Nephron progenitor cell (in vitro differentiated cells): ENCODE measurements at regions not wholly inside any gene's neighbourhood (a gene's known extent, or its start where the extent isn't known, plus 50 kb on each side); places are given as distances from the start of the nearest gene placed in this dataset.

Experiments used
- DNase-seq: peaks from one replicate; pipeline ENCODE4 v3.0.0; 2021
- H3K27ac Mint-ChIP-seq: 2 replicates; pipeline ENCODE4 v1.8.0; 2021; ENCODE audit warnings: mild to moderate bottlenecking, moderate library complexity, mixed read lengths
- H3K27me3 Mint-ChIP-seq: 2 replicates; pipeline ENCODE4 v1.8.0; 2021; ENCODE audit warnings: mild to moderate bottlenecking, low read depth, mixed read lengths; ENCODE audit not compliant: poor library complexity
- H3K36me3 Mint-ChIP-seq: 2 replicates; pipeline ENCODE4 v1.8.0; 2021; ENCODE audit warnings: low read depth, mixed read lengths
- H3K4me1 Mint-ChIP-seq: 2 replicates; pipeline ENCODE4 v1.8.0; 2021; ENCODE audit warnings: mixed read lengths
- H3K4me3 Mint-ChIP-seq: 2 replicates; pipeline ENCODE4 v1.8.0; 2021; ENCODE audit warnings: mild to moderate bottlenecking, moderate library complexity, mixed read lengths
- H3K9me3 Mint-ChIP-seq: 2 replicates; pipeline ENCODE4 v1.8.0; 2021; ENCODE audit warnings: mild to moderate bottlenecking, moderate library complexity, mixed read lengths
- CTCF ChIP-seq: fragments of 200-600 bp; sonication (generic); IDR thresholded peaks from 2 replicates; pipeline ENCODE4 v1.5.0; 2021; ENCODE audit warnings: antibody characterized with exemption

GRCh38 chr5:13508559-13508958, 435.9 kb downstream of the DNAH5 start:
- no peak for DNase-seq
- Mint-ChIP-seq H3K9me3 (no peaks in the 10 kb centered on the region), H3K27me3 (no peaks in the 10 kb centered on the region), H3K36me3 (no peaks in the 10 kb centered on the region), H3K4me3 (no peak overlapping the region), H3K27ac (no peak overlapping the region), H3K4me1 (no peaks in the 10 kb centered on the region)
- TF ChIP-seq CTCF: no peak

- H3K36me3 Mint-ChIP-seq: no peaks in the 10 kb centered on the region
- no peaks in the 10 kb centered on the region for H3K9me3 Mint-ChIP-seq
- no peaks in the 10 kb centered on the region for H3K4me1 Mint-ChIP-seq
- H3K27me3 Mint-ChIP-seq: no peaks in the 10 kb centered on the region
- no peak for TF ChIP-seq CTCF
- DNase-seq: no peak
- H3K27ac Mint-ChIP-seq: no peak overlapping the region
- no peak overlapping the region for H3K4me3 Mint-ChIP-seq
These were observed 439.2 kb downstream of the DNAH5 start for GRCh38 chr5:13505326-13505725.

GRCh38 chr5:13503017-13503416, 441.5 kb downstream of the DNAH5 start:
- Mint-ChIP-seq H3K4me3 (no peak overlapping the region), H3K27me3 (no peaks in the 10 kb centered on the region), H3K9me3 (no peaks in the 10 kb centered on the region), H3K4me1 (no peaks in the 10 kb centered on the region), H3K27ac (no peak overlapping the region), H3K36me3 (no peaks in the 10 kb centered on the region)
- DNase-seq: no peak
- TF ChIP-seq CTCF: no peak

GRCh38 chr5:13501176-13501575, 443.3 kb downstream of the DNAH5 start:
- Mint-ChIP-seq H3K27ac (no peak overlapping the region), H3K4me3 (no peak overlapping the region), H3K27me3 (peaks cover 5% of the 10 kb centered on the region), H3K9me3 (no peaks in the 10 kb centered on the region), H3K4me1 (no peaks in the 10 kb centered on the region), H3K36me3 (no peaks in the 10 kb centered on the region)
- DNase-seq: no peak
- TF ChIP-seq CTCF: no peak

GRCh38 chr5:13498279-13498678, 446.2 kb downstream of the DNAH5 start:
- Mint-ChIP-seq H3K36me3 (no peaks in the 10 kb centered on the region), H3K4me1 (no peaks in the 10 kb centered on the region), H3K9me3 (no peaks in the 10 kb centered on the region), H3K27ac (no peak overlapping the region), H3K4me3 (no peak overlapping the region), H3K27me3 (peaks cover 5% of the 10 kb centered on the region)
- DNase-seq: no peak
- no peak for TF ChIP-seq CTCF

GRCh38 chr5:13488254-13488931, 456.1 kb downstream of the DNAH5 start:
- H3K4me3 Mint-ChIP-seq: no peak overlapping the region
- peaks cover 3% of the 10 kb centered on the region for H3K27me3 Mint-ChIP-seq
- H3K36me3 Mint-ChIP-seq: no peaks in the 10 kb centered on the region
- H3K27ac Mint-ChIP-seq: no peak overlapping the region
- no peak for DNase-seq
- no peaks in the 10 kb centered on the region for H3K9me3 Mint-ChIP-seq
- no peak for TF ChIP-seq CTCF
- H3K4me1 Mint-ChIP-seq: no peaks in the 10 kb centered on the region
